AG09319 (cell line): ENCODE measurements at regions not wholly inside any gene's neighbourhood (a gene's known extent, or its start where the extent isn't known, plus 50 kb on each side); places are given as distances from the start of the nearest gene placed in this dataset.
A peak's percentile ranks its signal among the peaks of the same experiment; 100 is the strongest.
"Not testable (repeated sequence)": the region's sequence is repeated elsewhere in the genome, so short reads cannot be mapped to it uniquely, and the experiment has no call there.

Experiments
- DNase-seq: peaks from one replicate; pipeline ENCODE4 v3.0.0-alpha.2; 2010; ENCODE audit warnings: low read depth; ENCODE audit errors: extremely low read depth
- CTCF ChIP-seq: IDR thresholded peaks from 2 replicates; pipeline ENCODE4 v1.5.1; 2011; ENCODE audit warnings: low read depth, mild to moderate bottlenecking, inconsistent platforms, low read length, moderate library complexity

DNA sequence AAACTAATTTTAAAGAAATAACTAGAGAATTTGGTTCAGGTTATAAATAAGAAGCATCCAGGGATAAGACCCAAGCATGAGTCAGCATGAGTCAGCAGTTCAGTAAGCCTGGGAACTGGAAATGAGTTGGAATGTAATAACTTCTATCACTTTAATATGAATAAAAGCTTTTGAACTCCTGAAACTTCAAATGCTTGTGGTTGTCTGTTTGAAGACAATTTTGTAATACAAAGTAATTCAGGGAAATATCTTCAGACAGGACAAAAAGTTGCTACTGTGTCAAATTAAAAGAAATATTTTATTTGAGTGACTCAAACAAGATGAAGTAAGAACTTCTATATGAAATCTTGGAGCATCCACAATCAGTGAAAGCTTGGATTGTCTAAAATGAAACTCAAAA is 331.2 kb upstream of the DAB2 start:
- TF ChIP-seq CTCF, result no peak
- DNase-seq, result peak; percentile 79

DNA sequence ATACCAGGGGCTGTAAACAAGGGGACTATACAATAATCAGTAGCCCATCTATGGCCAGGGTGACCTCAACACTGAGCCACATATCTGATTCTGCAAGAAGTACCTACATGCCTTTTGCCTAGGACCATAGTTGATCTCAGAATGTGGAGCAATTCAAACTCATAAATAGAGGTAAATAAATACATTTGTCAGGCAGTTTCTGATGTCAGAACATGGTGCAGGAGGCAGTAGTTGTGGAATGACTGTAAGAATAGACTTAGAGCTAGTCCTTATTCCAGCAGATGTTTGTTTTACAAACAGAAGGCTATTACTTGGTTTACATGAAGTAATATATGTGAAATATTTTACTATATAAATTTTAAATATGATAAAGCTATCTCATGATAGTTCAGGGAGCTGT is 330.7 kb upstream of the DAB2 start:
- DNase-seq, result no peak
- TF ChIP-seq CTCF, result no peak

DNA sequence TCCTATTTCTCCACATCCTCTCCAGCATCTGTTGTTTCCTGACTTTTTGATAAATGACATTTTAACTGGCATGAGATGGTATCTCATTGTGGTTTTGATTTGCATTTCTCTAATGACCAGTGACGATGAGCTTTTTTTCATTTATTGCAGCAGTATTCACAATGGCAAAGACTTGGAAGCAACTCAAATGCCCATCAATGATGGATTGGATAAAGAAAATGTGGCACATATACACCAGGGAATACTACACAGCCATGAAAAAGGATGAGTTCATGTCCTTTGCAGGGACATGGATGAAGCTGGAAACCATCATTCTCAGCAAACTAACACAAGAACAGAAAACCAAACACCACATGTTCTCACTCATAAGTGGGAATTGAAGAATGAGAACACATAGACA is 329.0 kb upstream of the DAB2 start:
- DNase-seq, result not testable (repeated sequence)

DNA sequence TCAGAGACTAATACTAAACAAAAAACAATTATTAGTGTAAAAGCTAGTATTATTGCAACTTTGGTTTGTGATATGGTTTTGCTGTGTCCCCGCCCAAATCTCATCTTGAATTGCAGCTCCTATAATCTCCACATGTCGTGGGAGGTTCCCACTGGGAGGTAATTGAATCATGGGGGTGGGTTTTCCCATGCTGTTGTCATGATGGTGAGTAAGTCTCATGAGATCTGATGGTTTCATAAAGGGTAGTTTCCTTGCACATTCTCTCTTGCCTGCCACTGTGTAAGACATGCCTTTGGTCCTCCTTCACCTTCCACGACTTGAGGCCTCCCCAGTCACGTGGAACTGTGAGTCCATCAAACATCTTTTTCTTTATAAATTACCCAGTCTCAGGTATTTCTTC is 325.9 kb upstream of the DAB2 start:
- no peak for TF ChIP-seq CTCF
- DNase-seq, result no peak

DNA sequence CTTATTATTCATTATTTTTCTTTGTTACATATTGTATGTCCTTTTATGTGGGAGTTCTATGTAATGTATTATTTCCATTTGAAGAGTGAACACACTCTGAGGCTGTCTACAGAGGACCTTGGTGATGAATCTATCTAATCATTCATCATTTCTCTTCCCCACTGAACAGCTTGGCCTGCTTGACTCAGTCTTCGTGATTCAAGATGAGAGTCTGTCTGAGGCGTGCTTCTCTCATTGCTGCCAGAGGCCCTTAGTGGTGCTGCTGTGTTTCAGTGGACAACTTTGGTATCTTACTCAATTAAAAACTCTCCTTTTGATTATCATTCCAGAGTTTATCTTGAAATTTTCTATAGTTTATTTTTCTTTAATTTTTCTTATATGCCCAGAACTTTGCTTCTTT is 318.1 kb upstream of the DAB2 start:
- no peak for TF ChIP-seq CTCF
- no peak for DNase-seq

DNA sequence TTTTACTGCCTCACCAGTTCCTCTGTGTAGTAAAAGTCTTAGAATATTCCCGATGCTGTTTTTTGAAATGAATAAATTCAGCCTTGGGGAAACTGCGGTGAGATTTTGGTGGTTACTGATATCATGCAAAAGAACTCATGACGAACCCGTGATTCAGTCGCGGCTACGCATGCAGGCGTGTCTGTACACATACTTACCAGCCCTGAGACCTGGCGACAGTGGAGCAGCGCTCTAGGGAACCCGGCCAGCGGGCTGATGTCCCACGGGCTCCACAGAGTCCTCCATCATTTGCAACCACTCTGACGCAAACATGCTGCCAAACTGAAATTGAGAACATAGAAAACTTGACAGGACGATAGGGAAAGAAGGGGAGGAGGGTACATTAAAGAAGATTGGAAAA is 315.6 kb upstream of the DAB2 start:
- DNase-seq, result no peak
- TF ChIP-seq CTCF, result no peak

GRCh38 chr5:39732166-39732565 is 307.4 kb upstream of the DAB2 start:
- DNase-seq, result no peak
- TF ChIP-seq CTCF, result no peak

DNA sequence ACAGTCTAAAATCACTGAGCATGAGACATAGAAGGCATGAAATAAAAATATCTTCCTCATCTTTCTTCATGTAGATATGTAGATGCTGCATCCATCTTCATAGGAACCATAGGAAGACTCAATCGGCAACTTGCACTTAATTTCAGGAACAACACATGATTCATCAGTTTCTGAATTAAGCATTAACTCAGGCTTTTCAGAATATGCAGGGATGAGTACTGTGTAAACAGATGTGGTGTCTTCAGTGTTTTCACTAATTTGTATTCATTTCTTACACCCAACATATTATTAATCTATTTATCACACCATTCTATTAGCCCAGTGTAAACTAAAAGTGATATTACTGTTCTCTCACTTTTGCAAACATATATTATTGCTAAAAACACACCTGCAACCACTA is 305.9 kb upstream of the DAB2 start:
- no peak for DNase-seq
- no peak for TF ChIP-seq CTCF
